T-helper 1 cell treated with Interleukin-12 subunit alpha and Interleukin-12 subunit beta and Interleukin-4 antibody, amounts not matched to agents 30 μg/mL and 1 μg/mL, for 36 hours (primary cell): ENCODE measurements at regions not wholly inside any gene's neighbourhood (a gene's known extent, or its start where the extent isn't known, plus 50 kb on each side); places are given as distances from the start of the nearest gene placed in this dataset.

Source experiments
- H3K27ac Mint-ChIP-seq: one replicate; pipeline ENCODE4 v1.8.0; 2021; ENCODE audit warnings: mild to moderate bottlenecking, mixed read lengths
- H3K27me3 Mint-ChIP-seq: one replicate; pipeline ENCODE4 v1.8.0; 2021; ENCODE audit warnings: low read depth, mixed read lengths
- H3K36me3 Mint-ChIP-seq: one replicate; pipeline ENCODE4 v1.8.0; 2021; ENCODE audit warnings: low read depth, mixed read lengths
- H3K4me1 Mint-ChIP-seq: one replicate; pipeline ENCODE4 v1.8.0; 2021; ENCODE audit warnings: low read depth, mixed read lengths
- H3K4me3 Mint-ChIP-seq: one replicate; pipeline ENCODE4 v1.8.0; 2021; ENCODE audit warnings: mild to moderate bottlenecking, moderate library complexity, mixed read lengths
- H3K9me3 Mint-ChIP-seq: one replicate; pipeline ENCODE4 v1.8.0; 2021; ENCODE audit warnings: mixed read lengths

DNA sequence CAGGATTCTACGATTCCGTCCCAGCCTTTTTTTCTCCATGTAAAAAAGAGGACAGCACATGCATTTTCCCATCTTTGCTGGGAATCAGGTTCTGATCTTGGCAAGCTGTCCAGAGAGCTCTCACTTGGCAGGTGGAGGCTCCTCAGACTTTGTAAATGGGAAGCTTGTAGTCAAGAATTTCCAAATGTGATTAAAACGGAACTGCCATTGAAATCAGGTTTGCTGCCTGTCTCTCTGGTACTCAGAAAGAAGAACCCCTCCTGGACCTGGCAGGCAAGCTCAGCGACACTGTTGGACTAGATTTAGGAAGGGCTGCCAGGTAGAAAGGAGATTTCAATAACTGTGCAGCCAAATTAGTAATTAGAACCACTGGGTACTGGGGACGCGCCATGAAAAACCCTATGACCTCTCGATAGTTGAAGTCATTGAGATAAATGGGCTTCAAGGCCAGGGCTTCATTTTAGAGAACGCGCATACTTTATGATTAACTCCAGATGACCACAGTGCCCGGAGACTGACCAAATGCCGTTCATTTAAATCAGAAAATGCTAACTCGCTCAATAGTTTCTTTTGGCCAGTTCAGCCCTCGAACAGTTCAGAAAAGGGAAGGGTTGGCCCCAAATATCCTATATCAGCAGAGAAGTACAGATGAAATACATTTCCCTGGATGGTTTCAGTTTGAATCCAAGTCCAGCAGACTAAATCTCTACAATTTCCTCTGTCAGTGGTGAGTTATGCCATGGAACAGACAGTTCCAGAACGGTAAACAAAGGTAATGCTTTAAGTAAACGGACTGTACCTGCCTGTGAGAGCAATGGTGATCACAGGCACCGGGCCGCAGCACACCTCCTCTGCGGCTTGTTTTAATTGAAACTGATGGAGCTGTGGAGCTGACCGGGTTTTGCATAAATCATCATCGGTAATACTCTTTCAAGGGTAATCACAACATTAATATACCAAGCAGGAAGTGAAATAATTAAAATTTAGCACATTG is 517.4 kb downstream of the RFC3 start:
- H3K27me3 Mint-ChIP-seq, result no peaks in the 10 kb centered on the region
- no peak overlapping the region for H3K4me3 Mint-ChIP-seq
- H3K36me3 Mint-ChIP-seq, result no peaks in the 10 kb centered on the region
- no peak overlapping the region for H3K27ac Mint-ChIP-seq
- peaks cover 15% of the 10 kb centered on the region for H3K9me3 Mint-ChIP-seq
- H3K4me1 Mint-ChIP-seq, result no peaks in the 10 kb centered on the region

DNA sequence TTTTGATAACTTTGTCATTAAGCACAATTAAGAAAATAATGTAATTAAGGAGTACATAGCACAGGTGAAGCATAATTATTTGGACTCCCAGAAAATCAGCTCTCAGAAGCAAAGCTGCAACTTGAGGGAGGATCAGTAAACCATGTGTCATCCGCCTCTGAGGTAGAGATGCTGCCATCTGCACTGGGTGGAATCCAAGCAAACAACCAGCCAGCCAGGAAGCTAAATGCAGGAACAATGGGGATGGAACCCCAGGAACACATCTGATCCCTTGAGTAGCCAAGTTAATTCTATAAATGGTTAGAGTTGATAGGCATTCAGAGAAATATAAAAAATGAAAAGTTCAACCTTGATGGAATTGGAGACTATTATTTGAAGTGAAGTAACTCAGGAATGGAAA is 520.2 kb downstream of the RFC3 start:
- Mint-ChIP-seq H3K36me3 (no peaks in the 10 kb centered on the region), H3K27ac (no peak overlapping the region), H3K4me1 (no peaks in the 10 kb centered on the region), H3K27me3 (no peaks in the 10 kb centered on the region), H3K9me3 (peaks cover 7% of the 10 kb centered on the region), H3K4me3 (no peak overlapping the region)

DNA sequence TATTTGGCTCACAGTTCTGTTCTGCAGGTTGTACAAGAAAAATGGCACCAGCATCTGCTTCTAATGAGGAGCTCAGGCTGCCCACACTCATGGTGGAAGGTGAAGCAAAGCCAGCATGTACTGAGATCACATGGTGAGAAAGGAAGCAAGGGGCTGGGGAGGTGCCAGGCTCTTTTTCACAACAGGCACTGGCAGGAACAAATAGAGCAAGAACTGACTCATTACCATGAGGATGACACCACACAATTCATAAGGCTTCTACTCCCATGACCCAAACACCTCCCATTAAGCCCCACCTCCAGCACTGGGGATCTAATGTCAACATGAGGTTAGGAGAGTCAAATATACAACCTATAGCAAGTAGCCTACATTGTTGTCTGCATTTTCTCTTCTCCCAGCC is 522.6 kb downstream of the RFC3 start:
- Mint-ChIP-seq H3K9me3 (peaks cover 6% of the 10 kb centered on the region), H3K27ac (no peak overlapping the region), H3K4me1 (no peaks in the 10 kb centered on the region), H3K36me3 (no peaks in the 10 kb centered on the region), H3K4me3 (no peak overlapping the region), H3K27me3 (no peaks in the 10 kb centered on the region)

DNA sequence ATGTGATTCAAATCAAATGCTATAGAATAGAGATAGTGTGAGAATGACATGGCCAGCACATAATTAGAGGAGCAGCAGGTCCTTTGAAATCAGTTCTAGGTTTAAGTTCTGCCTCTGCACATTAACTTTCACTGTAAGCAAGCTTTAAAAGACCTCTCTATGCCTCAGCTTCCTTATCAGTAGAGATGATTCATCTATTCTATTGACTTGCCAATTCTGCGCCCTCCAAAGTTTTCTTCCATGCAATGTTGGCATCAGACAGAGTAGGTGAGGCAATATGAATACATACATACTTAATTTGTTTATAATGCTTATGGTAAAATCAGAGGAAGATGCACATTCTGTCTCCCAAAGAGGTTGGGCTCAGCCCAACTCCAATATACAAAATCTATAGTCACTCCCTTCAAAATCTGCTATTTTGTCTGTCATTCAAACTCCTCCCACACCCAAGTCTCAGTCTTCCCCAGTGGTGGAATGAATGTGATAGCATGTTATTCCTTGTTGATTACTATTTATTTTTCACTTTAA is 525.5 kb downstream of the RFC3 start:
- Mint-ChIP-seq H3K4me3 (no peak overlapping the region), H3K27ac (no peak overlapping the region), H3K4me1 (no peaks in the 10 kb centered on the region), H3K27me3 (no peaks in the 10 kb centered on the region), H3K9me3 (peaks cover 12% of the 10 kb centered on the region), H3K36me3 (no peaks in the 10 kb centered on the region)

DNA sequence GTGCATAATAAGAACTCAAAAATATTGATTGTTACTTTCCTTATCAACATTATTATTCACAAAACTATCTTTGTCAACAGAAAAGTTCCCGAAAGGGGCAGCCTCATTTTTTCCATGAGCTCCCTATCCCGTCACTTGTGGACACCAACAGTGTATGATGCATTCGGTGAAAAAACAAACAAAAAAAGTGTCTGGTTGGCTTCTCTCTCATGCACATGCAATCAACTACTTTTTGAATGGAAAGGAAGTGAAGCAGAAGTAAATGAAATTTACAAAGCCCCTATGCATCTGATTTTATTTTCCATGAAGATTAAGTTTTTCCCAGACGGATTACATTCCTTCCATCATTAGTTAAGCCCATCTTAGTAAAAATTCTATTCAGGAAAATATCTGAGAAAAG is 526.9 kb downstream of the RFC3 start:
- Mint-ChIP-seq H3K4me1 (no peaks in the 10 kb centered on the region), H3K9me3 (peaks cover 15% of the 10 kb centered on the region), H3K27me3 (no peaks in the 10 kb centered on the region), H3K36me3 (no peaks in the 10 kb centered on the region), H3K4me3 (no peak overlapping the region), H3K27ac (no peak overlapping the region)

DNA sequence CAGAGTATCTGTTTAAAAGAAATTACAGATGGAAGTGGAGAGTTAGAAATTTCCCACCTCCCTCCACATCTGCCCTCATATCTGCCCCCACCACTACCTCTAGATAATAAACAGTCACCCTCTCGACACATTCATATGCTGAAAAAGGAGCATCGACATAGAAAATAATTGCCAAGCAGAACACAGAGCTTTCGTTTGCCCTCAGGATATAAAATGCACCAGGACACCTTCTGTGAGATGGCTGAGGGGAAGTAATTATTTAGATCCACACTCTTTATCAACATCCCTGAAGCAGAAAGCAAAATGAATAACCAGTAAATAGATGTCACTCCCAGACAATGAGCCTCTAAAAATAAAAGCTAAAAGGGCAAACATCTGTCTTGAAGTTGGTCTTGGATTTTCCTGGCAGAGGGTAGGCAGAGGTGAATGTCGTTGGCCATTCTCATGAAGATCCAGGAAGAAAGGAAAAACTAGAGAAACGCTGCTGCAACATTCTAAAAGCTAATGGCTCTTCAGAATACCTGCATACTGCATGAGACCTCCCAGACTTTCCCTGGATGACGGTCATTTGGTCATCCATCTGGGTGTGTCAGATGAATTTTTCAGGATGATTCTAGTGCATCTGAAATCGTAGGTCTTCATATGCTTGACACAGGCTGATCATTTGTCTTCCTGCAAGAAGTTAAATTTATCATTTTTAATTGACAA is 527.5 kb downstream of the RFC3 start:
- Mint-ChIP-seq H3K27ac (no peak overlapping the region), H3K4me3 (no peak overlapping the region), H3K9me3 (peaks cover 10% of the 10 kb centered on the region), H3K27me3 (no peaks in the 10 kb centered on the region), H3K4me1 (no peaks in the 10 kb centered on the region), H3K36me3 (no peaks in the 10 kb centered on the region)

DNA sequence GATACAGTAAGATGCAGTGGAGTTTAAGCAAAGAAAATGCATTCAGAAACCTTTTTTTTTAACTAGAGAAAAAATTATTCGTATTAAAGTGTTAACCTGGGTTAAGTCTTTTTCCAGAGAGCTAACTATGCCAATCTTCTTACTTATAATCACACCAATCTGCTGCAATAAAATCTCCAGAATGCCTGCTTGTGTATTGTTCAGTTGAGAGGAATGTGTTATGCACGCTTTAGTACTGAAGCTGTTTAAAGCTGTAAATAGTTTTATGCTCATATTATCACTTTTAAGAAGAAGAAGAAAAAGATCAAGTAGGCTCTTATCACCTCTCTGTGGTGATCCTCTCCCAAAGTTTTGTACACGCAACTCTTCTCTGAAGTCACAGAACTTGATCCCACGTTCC is 528.7 kb downstream of the RFC3 start:
- Mint-ChIP-seq H3K36me3 (no peaks in the 10 kb centered on the region), H3K27me3 (no peaks in the 10 kb centered on the region), H3K27ac (no peak overlapping the region)

DNA sequence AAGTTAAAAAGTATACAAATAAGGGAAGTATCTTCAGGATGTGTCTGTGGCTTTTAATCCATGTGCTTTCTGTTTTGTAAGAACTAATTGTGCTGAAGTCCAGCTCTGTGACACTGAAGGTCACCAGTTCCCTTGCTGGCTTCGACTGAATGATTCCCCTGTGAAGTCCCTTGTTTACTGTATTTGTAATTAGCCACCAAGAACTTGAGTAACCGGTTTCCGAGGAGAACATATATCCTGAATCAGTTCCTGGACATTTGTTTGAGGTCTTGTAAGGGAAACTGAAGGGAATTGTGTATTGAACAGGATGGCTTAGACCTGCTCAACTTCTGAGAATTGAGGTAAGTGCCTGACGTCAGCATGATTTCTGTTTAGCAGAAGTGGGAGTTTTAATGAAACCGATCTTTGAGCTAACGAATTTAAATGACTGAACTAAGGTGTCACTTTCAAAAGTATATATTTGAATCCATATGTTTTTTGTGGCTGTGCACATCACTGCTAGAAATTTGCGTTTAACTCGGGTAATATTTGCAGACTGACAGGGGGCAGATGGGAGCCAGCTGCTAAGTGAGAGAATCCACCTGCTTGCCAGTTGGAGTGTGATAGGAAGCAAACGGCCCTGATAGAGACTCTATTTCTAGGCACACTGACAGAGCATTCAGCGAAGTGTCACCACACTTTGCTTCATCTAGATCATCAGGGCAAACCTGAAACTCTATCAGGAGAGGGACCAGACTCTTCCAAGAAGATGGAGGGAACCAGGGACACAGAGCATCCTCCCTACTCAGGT is 530.0 kb downstream of the RFC3 start:
- no peaks in the 10 kb centered on the region for H3K27me3 Mint-ChIP-seq
- no peaks in the 10 kb centered on the region for H3K36me3 Mint-ChIP-seq
- no peak overlapping the region for H3K4me3 Mint-ChIP-seq
- no peaks in the 10 kb centered on the region for H3K4me1 Mint-ChIP-seq
- H3K27ac Mint-ChIP-seq, result no peak overlapping the region
- peaks cover 15% of the 10 kb centered on the region for H3K9me3 Mint-ChIP-seq

More for the DNA sequence above, 528.7 kb downstream of the RFC3 start:
- peaks cover 15% of the 10 kb centered on the region for H3K9me3 Mint-ChIP-seq
- H3K4me3 Mint-ChIP-seq, result no peak overlapping the region
- H3K4me1 Mint-ChIP-seq, result no peaks in the 10 kb centered on the region

DNA sequence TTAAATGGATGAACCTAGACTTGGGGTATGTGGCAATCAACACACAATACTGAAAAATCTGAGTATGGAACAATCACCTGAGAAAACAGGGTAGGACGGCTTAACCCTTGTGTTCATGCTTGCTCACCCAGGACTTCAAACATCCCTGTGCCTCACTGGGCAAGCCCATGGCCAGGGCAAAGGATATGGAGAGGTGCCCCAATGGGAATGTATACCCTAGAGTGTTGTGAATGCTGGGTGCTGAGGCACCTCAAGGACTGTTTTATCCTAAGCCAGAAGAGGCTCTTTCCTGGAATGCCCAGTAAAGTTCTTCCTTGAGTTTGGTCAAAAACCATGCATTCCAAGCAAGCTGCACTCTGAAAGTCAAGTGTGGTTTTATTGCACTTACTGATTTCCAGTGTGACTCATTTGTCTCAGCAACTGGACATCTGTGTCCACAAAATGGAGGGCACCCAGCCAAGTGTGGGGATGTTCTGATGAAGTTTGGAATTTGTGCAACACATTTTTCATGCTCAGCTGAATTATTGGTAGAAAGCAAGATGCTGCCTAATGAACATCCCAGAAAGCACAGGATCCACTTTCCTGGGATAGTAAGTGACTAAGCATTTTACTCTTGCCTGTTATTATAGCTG is 531.3 kb downstream of the RFC3 start:
- H3K9me3 Mint-ChIP-seq, result peaks cover 15% of the 10 kb centered on the region
- no peak overlapping the region for H3K27ac Mint-ChIP-seq
- H3K36me3 Mint-ChIP-seq, result no peaks in the 10 kb centered on the region
- no peak overlapping the region for H3K4me3 Mint-ChIP-seq
- no peaks in the 10 kb centered on the region for H3K4me1 Mint-ChIP-seq
- H3K27me3 Mint-ChIP-seq, result no peaks in the 10 kb centered on the region

DNA sequence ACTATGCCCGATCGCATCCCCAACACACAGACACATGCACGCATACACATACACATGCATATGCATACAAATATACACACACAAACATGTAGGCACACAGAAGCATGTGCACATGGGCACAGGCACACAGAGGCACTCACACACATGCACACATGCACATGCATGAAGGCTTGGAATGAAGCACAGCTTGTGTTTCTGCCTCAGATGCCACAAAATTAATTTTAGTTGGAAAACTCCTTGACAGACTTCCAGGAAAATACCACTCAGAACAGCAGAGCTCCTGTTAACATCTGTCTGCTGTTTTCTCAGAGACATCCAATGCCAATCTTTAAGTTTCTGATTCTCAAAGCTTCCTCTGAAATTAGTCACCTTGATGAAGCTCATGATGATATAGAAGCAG is 532.7 kb downstream of the RFC3 start:
- Mint-ChIP-seq H3K36me3 (no peaks in the 10 kb centered on the region), H3K4me3 (no peak overlapping the region), H3K27ac (no peak overlapping the region), H3K4me1 (no peaks in the 10 kb centered on the region), H3K27me3 (no peaks in the 10 kb centered on the region), H3K9me3 (peaks cover 21% of the 10 kb centered on the region)

DNA sequence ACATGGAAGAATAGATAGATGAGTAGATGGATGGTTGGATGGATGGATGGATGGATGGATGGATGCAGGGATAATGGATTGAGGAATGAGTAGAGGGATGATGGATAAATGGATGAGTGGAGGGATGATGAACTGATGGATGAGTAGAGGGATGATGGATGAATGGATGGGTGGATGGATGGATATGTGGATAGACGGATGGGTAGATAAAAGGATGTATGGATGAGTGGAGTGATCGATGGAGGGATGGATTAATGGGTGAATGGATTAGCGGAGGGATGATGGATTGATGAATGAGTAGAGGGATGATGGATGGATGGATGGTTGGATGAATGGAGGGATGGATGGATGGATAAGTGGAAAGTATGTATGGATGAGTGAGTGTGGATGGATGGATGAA is 533.2 kb downstream of the RFC3 start:
- Mint-ChIP-seq H3K27ac (no peak overlapping the region), H3K4me1 (no peaks in the 10 kb centered on the region), H3K36me3 (no peaks in the 10 kb centered on the region), H3K9me3 (peaks cover 21% of the 10 kb centered on the region), H3K27me3 (no peaks in the 10 kb centered on the region), H3K4me3 (no peak overlapping the region)

DNA sequence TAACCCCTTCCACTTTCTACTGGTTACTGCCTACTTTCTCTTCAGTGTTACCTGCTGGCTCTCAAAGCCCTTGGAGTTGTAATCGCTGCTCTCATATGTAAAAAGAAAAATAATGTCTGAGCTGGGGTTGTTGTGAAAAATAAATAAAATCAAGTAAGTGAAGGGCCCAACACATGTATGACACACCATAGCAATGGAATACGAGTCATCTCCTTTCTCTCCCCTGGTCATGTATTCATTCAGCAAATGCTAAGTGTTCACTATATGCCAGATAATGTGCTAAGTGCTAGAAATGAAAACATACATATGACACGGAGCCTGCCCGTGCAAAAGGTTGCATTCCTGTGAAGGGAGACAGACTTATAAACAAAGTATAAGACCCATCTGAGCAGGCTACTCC is 535.0 kb downstream of the RFC3 start:
- H3K4me3 Mint-ChIP-seq, result no peak overlapping the region
- no peak overlapping the region for H3K27ac Mint-ChIP-seq
- no peaks in the 10 kb centered on the region for H3K36me3 Mint-ChIP-seq

DNA sequence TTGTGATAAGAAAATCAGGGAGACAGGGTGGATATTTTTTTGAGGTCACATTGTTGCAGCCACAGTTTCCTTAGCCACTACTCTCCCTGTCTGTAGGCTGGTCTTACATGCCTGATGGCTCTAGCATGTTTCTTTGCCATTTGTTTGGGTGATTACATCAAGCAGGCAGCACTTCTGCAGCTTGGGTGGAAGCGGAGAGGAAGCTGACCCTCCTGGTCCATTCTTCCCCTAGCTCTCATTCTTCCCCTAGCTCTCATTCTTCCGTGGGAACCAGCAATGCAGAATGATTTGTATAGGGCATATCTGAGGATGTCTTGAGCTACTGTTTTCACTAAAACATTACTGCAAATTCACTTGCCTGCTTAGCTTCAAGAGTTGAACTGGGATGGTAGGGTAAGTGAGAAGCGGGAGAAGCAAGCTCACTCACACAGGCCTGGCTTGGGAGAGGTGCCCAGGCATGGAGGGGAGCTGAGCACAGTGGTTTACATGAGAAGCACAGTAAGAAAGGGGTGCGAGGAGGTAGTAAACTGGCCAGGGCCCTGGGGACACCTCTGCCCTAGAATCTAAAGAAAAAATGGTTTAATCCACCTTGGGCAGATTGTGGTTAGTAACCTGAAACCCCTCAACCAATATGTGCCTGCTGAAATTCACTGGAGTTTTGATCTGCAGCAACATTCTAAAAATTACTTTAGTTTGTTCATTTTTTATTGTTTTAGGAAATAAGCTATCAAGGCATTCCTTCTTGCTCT is 538.9 kb downstream of the RFC3 start:
- no peak overlapping the region for H3K4me3 Mint-ChIP-seq
- no peaks in the 10 kb centered on the region for H3K36me3 Mint-ChIP-seq
- H3K27ac Mint-ChIP-seq, result no peak overlapping the region
- no peaks in the 10 kb centered on the region for H3K27me3 Mint-ChIP-seq
- no peaks in the 10 kb centered on the region for H3K4me1 Mint-ChIP-seq
- H3K9me3 Mint-ChIP-seq, result peaks cover 6% of the 10 kb centered on the region

More for the DNA sequence above, 535.0 kb downstream of the RFC3 start:
- Mint-ChIP-seq H3K27me3 (no peaks in the 10 kb centered on the region), H3K9me3 (peaks cover 17% of the 10 kb centered on the region), H3K4me1 (no peaks in the 10 kb centered on the region)
